Naive thymus-derived CD4-positive, alpha-beta T cell (primary cell): ENCODE measurements at regions not wholly inside any gene's neighbourhood (a gene's known extent, or its start where the extent isn't known, plus 50 kb on each side); places are given as distances from the start of the nearest gene placed in this dataset.

Experiments
- ATAC-seq: fragments of 150-1000 bp; cut with Tn5 transposase; 2 replicates; pipeline ENCODE4 v1.10.0; 2021; ENCODE audit warnings: mild to moderate bottlenecking, moderate library complexity
- CTCF ChIA-PET: fragments of 350-600 bp; sonication (Branson Sonifier 250); formaldehyde crosslinking; loops from one replicate; lab custom pipeline; 2021; ENCODE audit warnings: antibody characterized with exemption; lab: Charles Lee
- POLR2A ChIA-PET: fragments of 350-600 bp; sonication (Branson Sonifier 250); formaldehyde crosslinking; loops from one replicate; lab custom pipeline; 2021; ENCODE audit warnings: antibody characterized with exemption, inconsistent platforms; lab: Charles Lee
- DNase-seq, 9 donors: peaks; one replicate each; pipeline versions ENCODE4 v3.0.0 to v3.0.0-alpha.2; 2020 to 2022; ENCODE audit warnings: mixed read lengths in 1 of 9
- H3K27ac ChIP-seq: one replicate; pipeline ENCODE4 v1.7.0; 2013; ENCODE audit warnings: mild to moderate bottlenecking, low read depth, low read length, moderate library complexity
- H3K27me3 ChIP-seq, 2 donors: one replicate each; pipeline ENCODE4 v1.7.0; 2013; ENCODE audit warnings: low read length in 2 of 2, mild to moderate bottlenecking in 2 of 2, moderate library complexity in 2 of 2; ENCODE audit not compliant: control insufficient read depth in 2 of 2, insufficient read depth in 2 of 2
- H3K36me3 ChIP-seq, 3 experiments: 1 replicate in 2 of 3; 2 replicates in 1 of 3; pipeline ENCODE4 v1.7.0; 2013; ENCODE audit warnings: low read length in 3 of 3, mild to moderate bottlenecking in 3 of 3, moderate library complexity in 1 of 3; ENCODE audit not compliant: insufficient read depth in 3 of 3, control insufficient read depth in 2 of 3
- H3K4me1 ChIP-seq, 2 donors: one replicate each; pipeline ENCODE4 v1.7.0; 2013; ENCODE audit warnings: low read length in 2 of 2, mild to moderate bottlenecking in 2 of 2, moderate library complexity in 1 of 2; ENCODE audit not compliant: control insufficient read depth in 2 of 2, insufficient read depth in 2 of 2
- H3K4me3 ChIP-seq: 2 replicates; pipeline ENCODE4 v1.7.0; 2013; ENCODE audit warnings: mild to moderate bottlenecking, low read length
- H3K9me3 ChIP-seq, 3 experiments: 1 replicate in 2 of 3; 2 replicates in 1 of 3; pipeline ENCODE4 v1.7.0; 2013; ENCODE audit warnings: low read length in 3 of 3; ENCODE audit not compliant: control insufficient read depth in 2 of 3
- H3K27ac Mint-ChIP-seq, 9 donors: one replicate each; pipeline ENCODE4 v1.8.0; 2020 to 2022; ENCODE audit warnings: mixed read lengths in 9 of 9, mild to moderate bottlenecking in 8 of 9, moderate library complexity in 5 of 9, inconsistent platforms in 2 of 9
- H3K27me3 Mint-ChIP-seq, 5 donors: one replicate each; pipeline ENCODE4 v1.8.0; 2021 to 2022; ENCODE audit warnings: mixed read lengths in 5 of 5, mild to moderate bottlenecking in 1 of 5
- H3K36me3 Mint-ChIP-seq, 5 donors: one replicate each; pipeline ENCODE4 v1.8.0; 2020 to 2022; ENCODE audit warnings: mixed read lengths in 5 of 5, mild to moderate bottlenecking in 3 of 5, inconsistent platforms in 1 of 5
- H3K4me1 Mint-ChIP-seq, 7 donors: one replicate each; pipeline ENCODE4 v1.8.0; 2020 to 2022; ENCODE audit warnings: mixed read lengths in 7 of 7, mild to moderate bottlenecking in 3 of 7, inconsistent platforms in 1 of 7
- H3K4me3 Mint-ChIP-seq, 10 donors: one replicate each; pipeline ENCODE4 v1.8.0; 2020 to 2022; ENCODE audit warnings: mild to moderate bottlenecking in 10 of 10, mixed read lengths in 10 of 10, moderate library complexity in 6 of 10, inconsistent platforms in 2 of 10
- H3K9me3 Mint-ChIP-seq, 11 donors: one replicate each; pipeline ENCODE4 v1.8.0; 2020 to 2022; ENCODE audit warnings: mixed read lengths in 11 of 11, mild to moderate bottlenecking in 4 of 11, inconsistent platforms in 1 of 11, moderate library complexity in 1 of 11
- intact Hi-C, 2 donors: fragments of 100-400 bp; cut with micrococcal nuclease; formaldehyde crosslinking; loops; one replicate each; pipeline ENCODE4 v1.15.1; 2023

DNA sequence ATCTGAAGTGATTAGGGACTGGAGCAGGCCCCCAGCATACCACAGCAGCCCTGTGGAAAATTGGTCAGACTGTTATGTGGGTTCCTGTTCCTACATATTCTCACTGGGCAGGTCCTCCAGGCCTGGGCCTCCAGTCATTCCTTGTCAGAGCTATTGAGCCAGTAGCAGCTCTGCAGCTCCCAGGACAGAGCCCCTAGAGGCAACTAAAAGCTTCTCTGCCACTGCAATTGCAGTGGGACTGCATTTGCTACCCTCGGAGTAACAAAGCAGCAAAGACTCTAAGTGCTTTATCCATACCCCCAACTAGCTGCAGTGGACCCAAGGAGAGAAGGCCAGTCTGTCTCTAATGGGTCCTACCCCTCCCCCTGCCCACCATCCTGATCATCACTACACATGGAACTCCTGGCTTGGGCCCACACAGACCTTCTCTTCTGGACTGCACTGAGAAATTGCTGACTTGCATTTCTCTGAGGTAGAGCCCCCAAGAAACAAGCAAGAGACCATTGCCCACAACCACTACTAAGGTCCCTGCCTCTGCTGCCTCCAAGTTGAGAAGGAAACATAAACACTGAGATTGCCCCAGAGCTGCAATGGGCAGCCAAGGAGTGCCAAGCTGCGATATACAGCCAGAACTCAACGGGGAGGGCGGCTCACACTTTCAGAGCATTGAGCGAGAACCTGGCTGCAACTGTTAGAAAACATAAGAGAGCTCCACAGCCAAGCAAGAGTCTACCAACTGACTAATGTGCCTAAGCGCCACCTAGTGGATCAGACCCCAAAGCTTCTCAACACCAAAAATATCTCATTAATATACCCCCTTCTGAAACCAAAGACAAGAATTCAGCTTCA lies 738.7 kb upstream of the NDST4 start:
- intact Hi-C loops: loop anchor here in 1 of 2 donors (1.0 kb wide), 2 partner anchors 618 to 761 kb away; no protein-coding TSS in a partner anchor
- no peaks in the 10 kb centered on the region for H3K27me3 Mint-ChIP-seq
- H3K4me1 ChIP-seq: no peaks in the 10 kb centered on the region
- no peak overlapping the region for H3K4me3 ChIP-seq
- H3K4me3 Mint-ChIP-seq: no peak overlapping the region
- no peak overlapping the region for H3K27ac Mint-ChIP-seq
- no peak for DNase-seq
- H3K27ac ChIP-seq: no peak overlapping the region
- ChIA-PET POLR2A (no interaction called here), CTCF (interaction anchor here (0.6 kb wide), 2 partner anchors 222 to 259 kb away, joined by 3 to 4 read pairs; no protein-coding TSS in a partner anchor)
- no peaks in the 10 kb centered on the region for H3K9me3 ChIP-seq
- H3K36me3 ChIP-seq: no peaks in the 10 kb centered on the region
- H3K9me3 Mint-ChIP-seq: peaks cover 0 to 15% (median 2%) of the 10 kb centered on the region in 11 donors
- H3K27me3 ChIP-seq: no peaks in the 10 kb centered on the region
- no peak for ATAC-seq
- no peaks in the 10 kb centered on the region for H3K36me3 Mint-ChIP-seq
- H3K4me1 Mint-ChIP-seq: no peaks in the 10 kb centered on the region

GRCh38 chr4:115850799-115851509 lies 737.5 kb upstream of the NDST4 start:
- Histone ChIP-seq H3K36me3 (no peaks in the 10 kb centered on the region), H3K9me3 (no peaks in the 10 kb centered on the region), H3K4me1 (no peaks in the 10 kb centered on the region), H3K27ac (no peak overlapping the region), H3K4me3 (no peak overlapping the region), H3K27me3 (no peaks in the 10 kb centered on the region)
- Mint-ChIP-seq H3K4me1 (no peaks in the 10 kb centered on the region), H3K36me3 (no peaks in the 10 kb centered on the region), H3K4me3 (no peak overlapping the region), H3K27ac (no peak overlapping the region), H3K9me3 (peaks cover 0 to 12% (median 0%) of the 10 kb centered on the region in 11 donors), H3K27me3 (no peaks in the 10 kb centered on the region)
- no peak for ATAC-seq
- DNase-seq: no peak
- ChIA-PET POLR2A (no interaction called here), CTCF (no interaction called here)
- intact Hi-C loops: no loop called here

DNA sequence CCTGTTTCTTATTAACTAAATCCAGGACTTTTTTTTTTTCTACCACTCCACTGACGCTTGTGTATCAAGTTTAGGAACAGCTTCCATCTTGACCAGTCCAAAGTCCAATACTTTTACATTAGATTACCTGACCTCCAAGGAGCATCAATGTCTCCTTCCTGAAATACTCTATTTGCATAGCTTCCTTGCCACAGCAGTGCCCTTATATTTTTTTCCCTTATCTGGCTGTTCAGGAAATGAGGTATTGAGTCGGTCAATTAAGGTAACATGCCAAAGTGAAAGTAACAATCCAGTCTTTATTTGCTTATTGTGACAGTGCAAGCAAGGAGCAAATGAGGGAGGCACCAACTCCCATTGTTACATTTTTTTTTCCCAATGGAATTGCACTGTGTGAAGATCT lies 730.8 kb upstream of the NDST4 start:
- peaks cover 0 to 12% (median 0%) of the 10 kb centered on the region in 11 donors for H3K9me3 Mint-ChIP-seq
- intact Hi-C loops: no loop called here
- POLR2A ChIA-PET: no interaction called here
- H3K4me3 ChIP-seq: no peak overlapping the region
- H3K27ac Mint-ChIP-seq: no peak overlapping the region
- CTCF ChIA-PET: no interaction called here
- no peaks in the 10 kb centered on the region for H3K36me3 Mint-ChIP-seq
- no peaks in the 10 kb centered on the region for H3K27me3 ChIP-seq
- H3K36me3 ChIP-seq: no peaks in the 10 kb centered on the region
- no peak overlapping the region for H3K4me3 Mint-ChIP-seq
- H3K4me1 ChIP-seq: no peaks in the 10 kb centered on the region
- no peaks in the 10 kb centered on the region for H3K4me1 Mint-ChIP-seq
- ATAC-seq (no peak), DNase-seq (no peak)
- no peaks in the 10 kb centered on the region for H3K9me3 ChIP-seq
- H3K27me3 Mint-ChIP-seq: no peaks in the 10 kb centered on the region
- no peak overlapping the region for H3K27ac ChIP-seq

- no peak overlapping the region for H3K27ac ChIP-seq
- Mint-ChIP-seq H3K9me3 (peaks cover under 1 to 21% (median 11%) of the 10 kb centered on the region in 11 donors), H3K4me3 (no peak overlapping the region), H3K27ac (no peak overlapping the region), H3K27me3 (no peaks in the 10 kb centered on the region), H3K4me1 (no peaks in the 10 kb centered on the region), H3K36me3 (no peaks in the 10 kb centered on the region)
- no peaks in the 10 kb centered on the region for H3K9me3 ChIP-seq
- ChIA-PET POLR2A (no interaction called here), CTCF (no interaction called here)
- no peaks in the 10 kb centered on the region for H3K36me3 ChIP-seq
- H3K27me3 ChIP-seq: no peaks in the 10 kb centered on the region
- H3K4me1 ChIP-seq: no peaks in the 10 kb centered on the region
- no peak for ATAC-seq
- no peak for DNase-seq
- H3K4me3 ChIP-seq: no peak overlapping the region
- intact Hi-C loops: no loop called here
Measured at GRCh38 chr4:115841871-115842270, 728.5 kb upstream of the NDST4 start.

DNA sequence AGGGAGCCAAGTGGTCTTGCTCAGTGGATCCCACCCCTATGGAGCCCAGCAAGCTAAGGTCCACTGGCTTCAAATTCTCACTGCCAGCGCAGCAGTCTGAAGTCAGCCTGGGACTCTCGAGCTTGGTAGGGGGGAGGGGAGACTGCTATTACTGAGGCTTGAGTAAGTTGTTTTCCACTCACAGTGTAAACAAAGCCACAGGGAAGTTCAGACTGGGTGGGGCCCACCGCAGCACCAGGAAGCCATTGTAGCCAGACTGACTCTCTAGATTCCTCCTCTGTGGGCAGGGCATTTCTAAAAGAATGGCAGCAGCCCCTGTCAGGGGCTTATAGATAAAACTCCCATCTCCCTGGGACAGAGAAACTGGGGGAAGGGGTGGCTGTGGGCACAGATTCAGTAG lies 721.0 kb upstream of the NDST4 start:
- peaks cover 6 to 40% (median 13%) of the 10 kb centered on the region in 11 donors for H3K9me3 Mint-ChIP-seq
- H3K4me3 Mint-ChIP-seq: no peak overlapping the region
- H3K4me3 ChIP-seq: no peak overlapping the region
- no peak overlapping the region for H3K27ac Mint-ChIP-seq
- no peak for ATAC-seq
- H3K4me1 Mint-ChIP-seq: no peaks in the 10 kb centered on the region
- no peaks in the 10 kb centered on the region for H3K36me3 Mint-ChIP-seq
- DNase-seq: no peak
- no peaks in the 10 kb centered on the region for H3K27me3 Mint-ChIP-seq
- no peaks in the 10 kb centered on the region for H3K27me3 ChIP-seq
- no peak overlapping the region for H3K27ac ChIP-seq
- intact Hi-C loops: no loop called here
- no peaks in the 10 kb centered on the region for H3K9me3 ChIP-seq
- no peaks in the 10 kb centered on the region for H3K36me3 ChIP-seq
- no peaks in the 10 kb centered on the region for H3K4me1 ChIP-seq
- ChIA-PET CTCF (no interaction called here), POLR2A (no interaction called here)

DNA sequence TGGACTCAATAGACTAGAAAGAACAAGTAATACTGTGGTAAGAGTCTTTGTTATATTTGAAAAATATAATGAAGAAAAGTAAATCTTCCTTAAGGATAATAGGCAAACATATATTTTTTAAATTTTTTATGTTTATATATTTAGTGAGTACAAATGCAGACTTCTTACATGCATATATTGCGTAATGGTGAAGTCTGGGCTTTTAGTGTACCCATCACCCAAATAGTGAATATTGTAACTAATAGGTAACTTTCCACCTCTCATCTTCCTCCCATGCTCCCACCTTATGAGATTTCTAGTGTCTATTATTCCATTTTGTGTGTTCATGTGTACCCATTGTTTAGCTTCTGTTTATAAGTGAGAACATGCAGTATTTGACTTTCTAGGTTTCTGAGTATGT lies 711.2 kb upstream of the NDST4 start:
- H3K27ac Mint-ChIP-seq: no peak overlapping the region
- no peaks in the 10 kb centered on the region for H3K36me3 Mint-ChIP-seq
- ATAC-seq (no peak), DNase-seq (no peak)
- no peaks in the 10 kb centered on the region for H3K27me3 Mint-ChIP-seq
- Histone ChIP-seq H3K36me3 (no peaks in the 10 kb centered on the region), H3K27me3 (no peaks in the 10 kb centered on the region), H3K9me3 (no peaks in the 10 kb centered on the region), H3K27ac (no peak overlapping the region), H3K4me1 (no peaks in the 10 kb centered on the region), H3K4me3 (no peak overlapping the region)
- no peaks in the 10 kb centered on the region for H3K4me1 Mint-ChIP-seq
- intact Hi-C loops: no loop called here
- CTCF ChIA-PET: no interaction called here
- POLR2A ChIA-PET: no interaction called here
- no peak overlapping the region for H3K4me3 Mint-ChIP-seq
- H3K9me3 Mint-ChIP-seq: peaks cover 0 to 25% (median 1%) of the 10 kb centered on the region in 11 donors
